Right ventricle myocardium inferior (tissue), 1 donor: ENCODE measurements at regions not wholly inside any gene's neighbourhood (a gene's known extent, or its start where the extent isn't known, plus 50 kb on each side); places are given as distances from the start of the nearest gene placed in this dataset.
"Not testable (repeated sequence)": the region's sequence is repeated elsewhere in the genome, so short reads cannot be mapped to it uniquely, and the experiment has no call there.

Source experiments
- ATAC-seq: fragments of 200-7000 bp; cut with Tn5 transposase; one replicate; pipeline ENCODE4 v1.9.1; 2020; ENCODE audit warnings: mild to moderate bottlenecking, moderate library complexity
- DNase-seq: peaks from one replicate; pipeline ENCODE4 v3.0.0; 2021; ENCODE audit errors: missing footprints
- intact Hi-C: fragments of 100-400 bp; cut with DNase I; formaldehyde crosslinking; loops from one replicate; pipeline ENCODE4 v1.11.0; 2022
- donor health status: DM: no; HTN: yes; CAD: no; lungs with severe emphysema.

DNA sequence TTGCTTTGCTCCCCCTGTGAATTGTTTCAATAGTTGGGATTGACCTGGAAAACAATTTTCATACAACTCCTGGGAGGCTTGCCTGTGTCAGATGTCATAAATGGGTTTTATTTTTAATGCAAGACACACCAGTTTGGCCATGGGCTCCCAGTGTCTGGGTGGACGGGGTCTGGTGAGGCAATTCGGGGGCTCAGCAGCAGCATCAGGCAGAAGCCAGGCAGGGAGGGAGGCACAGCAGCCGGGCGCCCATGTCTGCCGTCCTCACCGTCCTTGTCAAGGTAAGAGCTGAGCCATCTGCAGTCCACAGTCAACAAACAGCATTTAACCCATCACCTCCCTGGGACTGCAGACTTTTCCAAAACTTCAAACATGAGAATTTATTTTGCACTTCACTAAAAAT is 150.6 kb downstream of the NPIPB11 start:
- not testable (repeated sequence) for DNase-seq, ATAC-seq
- intact Hi-C loops, result loop anchor here (5.0 kb wide), 1 partner anchor 139 kb away; no protein-coding TSS in a partner anchor

DNA sequence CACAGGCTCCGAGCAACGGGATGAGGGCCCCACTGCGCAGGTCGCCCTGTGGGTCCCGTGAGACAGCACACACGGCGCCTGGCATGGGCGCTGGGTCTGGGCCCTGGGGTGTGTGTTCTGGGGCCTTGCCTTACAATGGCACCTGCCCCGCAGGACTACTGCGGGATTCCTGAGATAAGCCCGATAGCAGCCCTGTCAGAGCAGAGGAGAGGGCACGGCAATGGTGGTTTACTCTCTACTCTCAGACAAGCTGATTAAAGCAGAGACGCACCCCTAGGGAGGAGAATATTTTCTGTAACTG is 151.1 kb downstream of the NPIPB11 start:
- not testable (repeated sequence) for DNase-seq

DNA sequence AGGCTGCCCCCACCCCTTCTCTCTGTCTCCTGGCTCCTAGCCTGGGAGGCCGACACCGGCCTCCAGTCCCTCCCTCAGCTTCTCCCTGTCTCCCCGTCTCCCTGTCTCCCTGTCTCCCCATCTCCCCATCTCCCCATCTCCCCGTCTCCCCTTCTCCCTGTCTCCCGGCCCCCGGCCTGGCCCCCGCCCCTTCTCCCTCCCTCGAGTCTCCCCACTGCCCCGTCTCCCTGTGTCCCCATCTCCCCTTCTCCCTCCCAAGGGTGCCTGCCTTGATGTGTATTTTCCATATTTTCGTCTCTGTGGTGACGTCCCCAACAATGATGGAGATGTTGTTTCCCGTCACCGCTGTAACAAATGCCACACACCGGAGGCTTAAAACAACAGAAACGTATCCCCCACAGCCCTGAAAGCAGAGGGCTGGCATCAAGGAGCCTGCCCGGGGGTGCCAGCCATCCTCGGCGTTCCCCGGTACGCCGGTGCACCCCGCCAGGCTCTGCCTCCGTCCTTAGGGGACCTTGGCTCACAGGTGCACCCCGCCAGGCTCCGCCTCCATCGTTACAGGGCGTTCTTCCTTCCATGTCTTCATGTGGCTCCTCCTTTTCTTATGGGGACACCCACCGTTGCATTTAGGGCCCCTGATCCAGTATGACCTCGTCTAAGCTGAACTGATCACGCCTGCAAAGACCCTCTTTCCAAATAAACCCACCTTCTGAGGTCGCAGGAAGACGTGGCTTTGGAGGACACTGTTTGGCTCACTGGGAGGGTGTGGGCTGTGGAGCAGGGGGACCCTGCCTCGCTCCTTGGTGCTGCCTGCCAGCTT is 151.6 kb downstream of the NPIPB11 start:
- ATAC-seq (no peak), DNase-seq (no peak)
- intact Hi-C loops, result loop anchor here (5.0 kb wide), 1 partner anchor 138 kb away; no protein-coding TSS in a partner anchor

More for the DNA sequence above, 151.1 kb downstream of the NPIPB11 start:
- ATAC-seq, result not testable (repeated sequence)
- intact Hi-C loops, result loop anchor here (5.0 kb wide), 1 partner anchor 138 kb away; no protein-coding TSS in a partner anchor

DNA sequence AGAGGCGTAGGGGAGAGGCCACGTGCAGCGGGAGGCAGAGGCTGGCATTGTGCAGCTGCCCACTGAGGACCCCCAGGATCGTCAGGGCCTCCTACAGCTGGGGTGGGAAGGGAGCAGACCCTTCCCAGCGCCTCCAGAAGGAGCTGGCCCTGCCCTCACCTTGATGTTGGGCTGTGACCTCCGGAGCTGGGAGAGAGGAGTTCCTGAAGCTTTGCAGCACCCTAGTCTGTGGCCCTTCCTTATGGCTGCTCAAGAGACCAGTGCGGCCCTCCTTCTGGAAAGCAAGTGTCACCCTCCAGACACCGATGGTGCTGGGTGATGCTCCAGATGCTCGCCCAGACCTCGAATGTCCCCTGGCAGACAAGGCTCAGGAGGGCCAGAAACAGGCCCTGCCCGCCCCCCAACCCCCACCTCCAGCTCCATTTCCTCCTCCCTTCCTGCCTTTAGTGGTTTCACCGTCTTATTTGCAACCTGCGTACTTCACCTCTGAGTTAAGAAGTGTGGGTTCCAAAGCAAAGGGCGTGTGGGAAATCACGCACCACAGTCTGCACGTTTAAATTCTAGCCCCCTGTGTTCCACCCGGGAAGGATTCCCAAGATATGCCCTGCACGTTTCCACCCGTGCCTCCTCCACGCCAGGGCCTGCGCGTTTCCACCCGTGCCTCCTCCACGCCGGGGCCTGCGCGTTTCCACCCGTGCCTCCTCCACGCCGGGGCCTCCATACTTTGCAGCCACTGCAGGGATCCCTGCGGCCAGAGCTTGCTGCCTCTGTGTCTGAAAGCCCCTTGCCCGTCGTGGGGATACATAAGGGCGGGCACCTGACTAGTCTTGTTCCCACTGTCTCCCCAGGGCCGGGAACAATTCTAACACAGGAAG is 152.6 kb downstream of the NPIPB11 start:
- DNase-seq, ATAC-seq, intact Hi-C loops: not testable (repeated sequence)

DNA sequence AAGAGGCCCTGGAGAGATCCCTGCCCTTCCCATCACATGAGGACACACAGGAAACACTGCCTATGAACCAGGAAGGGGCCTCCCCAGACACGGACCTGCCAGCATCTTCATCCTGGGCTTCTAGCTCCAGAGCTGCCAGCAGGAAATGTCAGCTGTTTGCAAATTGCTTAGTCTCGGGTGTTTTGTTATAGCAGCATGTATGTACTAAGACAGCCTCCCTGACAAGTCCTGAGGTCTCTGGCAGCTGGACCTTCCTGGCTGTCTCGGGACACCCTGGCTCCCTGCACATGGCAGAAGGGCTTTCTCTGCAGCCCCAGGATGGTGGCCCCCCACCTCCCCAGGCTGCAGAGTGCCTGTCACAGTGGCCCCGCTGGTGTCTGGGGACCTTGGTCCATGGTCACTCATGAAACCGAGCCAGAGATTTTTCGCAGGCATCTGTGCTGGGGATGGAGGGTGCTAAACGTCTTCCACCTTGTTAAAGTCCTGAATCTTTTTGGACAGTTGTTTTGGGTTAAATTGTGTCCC is 153.4 kb downstream of the NPIPB11 start:
- intact Hi-C loops, ATAC-seq, DNase-seq: not testable (repeated sequence)

DNA sequence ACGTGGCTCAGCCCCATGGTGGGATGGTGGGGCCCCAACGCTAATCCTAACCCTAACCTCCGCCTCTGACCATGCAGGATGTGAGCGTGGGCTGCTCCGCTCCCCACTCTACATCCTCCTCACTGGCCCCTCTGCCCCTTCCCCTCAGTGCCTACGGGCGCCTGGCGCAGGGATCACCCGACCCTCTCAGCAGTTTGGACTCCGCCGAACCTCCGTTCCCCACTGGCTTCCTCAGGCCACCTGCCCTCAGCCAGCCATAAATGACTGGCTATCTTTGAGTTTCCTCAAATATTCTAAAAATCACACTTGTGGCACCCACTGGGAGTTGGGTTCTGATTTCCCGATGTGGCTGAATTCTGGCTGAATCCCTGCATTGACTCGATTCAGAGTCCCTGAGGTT is 154.2 kb downstream of the NPIPB11 start:
- ATAC-seq, intact Hi-C loops, DNase-seq: not testable (repeated sequence)

DNA sequence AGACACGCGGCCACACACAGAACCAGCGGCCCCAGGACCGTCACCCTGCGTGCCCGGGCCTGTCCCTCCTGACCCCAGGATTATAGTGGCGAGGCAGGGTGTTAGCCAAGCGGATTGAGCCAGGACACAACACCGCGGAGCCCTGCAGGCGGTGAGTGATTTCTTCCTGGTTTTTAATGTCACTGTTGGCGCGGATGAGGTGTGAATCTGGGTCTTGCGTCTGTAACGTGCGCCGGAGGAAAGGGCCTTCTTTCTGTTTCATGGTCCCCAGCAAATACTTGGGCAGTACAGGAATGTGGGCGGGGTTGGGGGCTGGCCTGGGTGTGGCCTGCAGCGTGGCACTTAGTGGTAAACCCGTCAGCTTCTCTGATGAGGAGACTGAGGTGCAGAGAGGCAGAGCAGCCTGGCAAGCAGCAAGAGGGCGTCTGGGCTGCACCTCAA is 154.9 kb downstream of the NPIPB11 start:
- intact Hi-C loops, DNase-seq, ATAC-seq: not testable (repeated sequence)

DNA sequence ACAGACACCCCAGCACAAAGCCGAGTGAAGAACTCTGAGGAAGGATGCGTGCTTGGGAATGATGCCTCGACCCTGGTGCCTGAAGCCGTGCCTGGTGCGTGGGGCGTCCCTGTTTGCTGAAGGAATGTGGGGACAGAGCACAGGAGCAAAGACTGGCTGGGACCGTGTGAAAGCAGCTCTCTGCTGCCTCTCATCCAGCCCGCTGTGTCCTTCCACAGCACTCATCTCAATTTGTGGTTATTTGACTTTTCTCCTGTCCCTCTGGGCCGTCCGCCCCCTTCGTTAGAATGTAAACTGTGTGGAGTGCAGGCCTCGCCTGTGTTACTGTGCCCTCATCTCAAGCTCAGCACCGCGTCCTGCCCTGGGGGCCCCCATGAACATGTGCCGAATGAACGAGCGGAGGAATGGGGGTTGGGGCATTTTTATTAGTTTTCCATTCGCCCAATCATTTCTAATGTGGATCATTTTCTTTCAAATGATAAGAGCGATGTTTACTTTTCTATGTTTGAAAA is 155.5 kb downstream of the NPIPB11 start:
- intact Hi-C loops, DNase-seq, ATAC-seq: not testable (repeated sequence)

DNA sequence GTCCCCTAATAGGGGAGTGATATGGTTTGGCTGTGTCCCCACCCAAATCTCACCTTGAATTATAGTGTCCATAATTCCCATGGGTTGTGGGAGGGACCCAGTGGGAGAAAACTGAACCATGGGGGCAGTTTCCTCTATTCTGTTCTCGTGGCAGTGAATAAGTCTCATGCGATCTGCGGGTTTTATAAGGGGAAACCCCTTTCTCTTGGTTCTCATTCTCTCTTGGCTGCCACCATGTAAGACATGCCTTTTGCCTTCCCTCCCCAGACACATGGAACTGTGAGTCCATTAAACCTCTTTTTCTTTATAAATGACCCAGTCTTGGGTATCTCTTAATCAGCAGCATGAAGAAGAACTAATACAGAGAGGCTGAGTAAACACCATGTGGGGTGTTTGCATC is 156.0 kb downstream of the NPIPB11 start:
- intact Hi-C loops, DNase-seq, ATAC-seq: not testable (repeated sequence)

DNA sequence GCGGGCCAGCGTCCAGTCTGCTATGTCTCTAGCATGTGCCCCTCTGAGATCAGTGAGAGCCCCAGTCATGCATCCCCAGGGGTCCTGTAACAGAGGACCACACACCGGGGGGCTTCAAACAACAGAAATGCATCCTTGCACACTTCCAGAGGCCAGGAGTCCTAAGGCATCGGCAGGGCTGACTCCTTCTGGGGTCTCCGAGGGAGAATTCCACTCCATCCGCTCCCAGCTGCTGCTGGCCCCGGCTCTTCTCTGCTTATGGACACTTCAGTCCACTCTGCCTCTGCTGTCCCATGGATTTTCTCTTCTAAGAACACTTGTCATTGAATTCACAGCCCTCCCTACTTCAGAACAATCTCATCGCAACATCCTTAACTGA is 157.6 kb downstream of the NPIPB11 start:
- DNase-seq, intact Hi-C loops: not testable (repeated sequence)
- peak; percentile 25 for ATAC-seq

DNA sequence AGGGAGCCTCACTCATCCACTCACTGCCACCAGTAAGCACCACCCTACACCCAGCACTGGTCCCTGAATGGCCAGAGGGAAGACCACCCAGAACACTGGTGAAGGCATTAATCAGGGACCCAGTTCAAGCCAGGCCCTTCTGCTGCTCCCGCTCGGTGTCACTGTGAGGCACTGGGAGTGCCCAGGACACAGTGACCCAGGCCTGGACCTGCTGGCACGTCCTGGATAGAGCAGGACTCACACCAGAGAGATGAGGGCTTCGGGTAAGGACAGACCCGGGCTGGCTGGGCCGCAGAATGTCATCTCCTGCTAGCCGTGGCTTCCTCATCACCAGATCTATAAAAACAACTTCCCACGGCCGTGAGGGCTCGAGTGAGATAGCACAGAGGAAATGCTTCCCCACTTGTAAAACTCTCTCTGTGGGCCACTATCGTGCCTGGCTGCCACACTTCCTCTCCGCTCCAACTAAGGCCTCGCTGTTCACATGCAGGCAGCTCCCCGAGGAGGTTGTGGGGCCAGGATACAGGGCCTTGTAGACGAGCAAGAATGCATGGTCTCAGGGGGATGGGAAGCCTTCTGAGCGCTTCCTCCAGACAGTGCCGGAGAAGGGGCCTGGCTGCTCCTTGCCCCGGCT is 158.1 kb downstream of the NPIPB11 start:
- intact Hi-C loops, DNase-seq: not testable (repeated sequence)
- peak; percentile 83 for ATAC-seq

DNA sequence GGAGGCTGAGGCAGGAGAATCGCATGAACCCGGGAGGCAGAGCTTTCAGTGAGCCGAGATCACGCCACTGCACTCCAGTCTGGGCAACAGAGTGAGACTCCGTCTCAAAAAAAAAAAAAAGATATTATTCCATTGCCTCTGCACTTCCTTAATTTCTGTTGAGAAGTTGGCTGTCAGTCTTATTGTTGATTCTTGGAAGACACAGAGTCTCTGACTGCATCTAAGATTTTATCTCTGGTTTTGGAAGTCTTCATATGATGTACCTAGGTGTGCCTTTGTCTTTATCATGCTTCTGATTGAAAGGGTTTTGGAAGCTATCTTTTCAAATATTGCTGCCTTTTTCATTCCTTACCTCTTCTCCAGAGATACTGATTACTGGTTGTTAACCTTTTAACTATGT is 160.4 kb downstream of the NPIPB11 start:
- DNase-seq, ATAC-seq, intact Hi-C loops: not testable (repeated sequence)

DNA sequence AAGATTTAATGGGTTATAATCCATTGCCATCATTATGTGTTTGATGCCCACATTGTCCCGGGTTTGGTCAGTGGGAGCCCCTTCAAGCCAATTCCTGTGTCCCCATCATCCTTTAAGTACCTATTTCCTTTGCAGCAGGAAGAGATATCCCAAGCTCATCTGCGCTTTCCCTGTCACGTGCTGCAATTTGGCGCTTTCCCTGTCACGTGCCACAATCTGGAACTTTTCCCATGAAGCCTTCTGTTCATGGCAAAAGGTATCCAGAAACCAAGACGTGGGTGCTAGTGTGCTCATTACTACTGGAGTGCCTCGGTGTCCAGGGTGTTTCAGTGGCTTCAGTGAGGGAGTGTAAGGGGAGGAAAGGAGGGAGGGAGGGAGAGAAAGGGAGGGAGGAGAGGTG is 168.5 kb downstream of the NPIPB11 start:
- intact Hi-C loops, result no loop called here
- DNase-seq, result no peak
- ATAC-seq, result no peak

DNA sequence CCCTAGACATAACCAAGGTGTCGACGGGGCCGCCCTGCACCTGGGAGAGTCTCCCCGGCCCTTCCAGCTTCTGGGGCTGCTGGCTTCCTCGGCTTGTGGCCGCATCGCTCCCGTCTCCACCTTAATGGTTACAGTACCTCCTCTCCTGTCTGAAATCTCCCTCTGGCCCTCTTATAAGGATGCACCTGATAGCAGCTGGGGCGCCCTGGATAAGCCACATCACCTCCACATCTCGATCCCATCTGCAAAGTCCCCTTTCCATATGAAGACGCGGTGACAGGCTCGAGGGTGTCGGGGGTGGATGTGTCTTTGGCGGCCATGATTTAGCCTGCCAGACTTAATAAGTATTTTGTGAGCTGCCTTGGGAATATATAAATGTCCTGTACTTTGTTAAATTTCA is 169.0 kb downstream of the NPIPB11 start:
- ATAC-seq, intact Hi-C loops, DNase-seq: not testable (repeated sequence)

DNA sequence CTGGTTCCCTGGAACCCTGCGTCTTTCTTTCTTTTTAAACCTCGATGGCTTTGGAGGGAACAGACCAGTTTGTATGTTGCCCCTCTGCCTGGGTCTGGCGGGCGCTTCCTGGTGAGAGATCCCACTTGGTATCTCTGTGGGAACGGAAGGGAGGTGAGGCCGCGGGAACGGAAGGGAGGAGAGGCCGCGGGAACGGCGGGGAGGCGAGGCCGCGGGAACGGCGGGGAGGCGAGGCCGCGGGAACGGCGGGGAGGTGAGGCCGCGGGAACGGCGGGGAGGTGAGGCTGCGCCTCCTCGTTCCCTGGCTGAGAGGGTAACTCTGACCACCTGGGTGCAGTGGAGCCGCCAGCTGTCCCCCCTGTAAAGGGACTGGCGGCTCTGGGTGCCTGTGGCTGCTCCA is 169.5 kb downstream of the NPIPB11 start:
- DNase-seq, intact Hi-C loops, ATAC-seq: not testable (repeated sequence)

DNA sequence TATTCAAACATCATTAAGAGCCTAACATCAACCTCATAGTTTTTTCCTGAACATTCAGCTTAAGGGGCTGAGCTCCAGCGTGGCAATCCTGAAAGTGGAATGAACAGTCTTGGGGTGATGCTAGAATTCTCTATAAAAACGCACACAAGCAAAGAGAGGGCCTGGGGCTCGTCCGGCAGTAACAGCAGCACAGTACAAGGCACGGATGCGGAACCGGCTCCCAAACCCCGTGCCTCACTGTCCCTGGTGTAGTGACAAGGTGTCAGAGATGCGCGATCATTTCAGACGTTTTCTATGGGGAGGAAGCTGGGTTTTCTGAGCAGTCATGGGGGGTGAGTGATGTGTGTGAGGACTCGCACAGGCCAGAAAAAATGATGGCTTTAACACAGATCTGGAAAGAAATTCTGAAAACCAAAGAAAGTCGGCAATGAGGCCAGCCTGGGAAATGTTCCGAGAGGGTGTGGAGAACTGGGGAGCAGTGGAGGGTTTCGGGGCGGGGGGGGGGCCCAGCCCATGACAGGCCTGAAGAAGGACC is 170.6 kb downstream of the NPIPB11 start:
- DNase-seq, intact Hi-C loops, ATAC-seq: not testable (repeated sequence)

DNA sequence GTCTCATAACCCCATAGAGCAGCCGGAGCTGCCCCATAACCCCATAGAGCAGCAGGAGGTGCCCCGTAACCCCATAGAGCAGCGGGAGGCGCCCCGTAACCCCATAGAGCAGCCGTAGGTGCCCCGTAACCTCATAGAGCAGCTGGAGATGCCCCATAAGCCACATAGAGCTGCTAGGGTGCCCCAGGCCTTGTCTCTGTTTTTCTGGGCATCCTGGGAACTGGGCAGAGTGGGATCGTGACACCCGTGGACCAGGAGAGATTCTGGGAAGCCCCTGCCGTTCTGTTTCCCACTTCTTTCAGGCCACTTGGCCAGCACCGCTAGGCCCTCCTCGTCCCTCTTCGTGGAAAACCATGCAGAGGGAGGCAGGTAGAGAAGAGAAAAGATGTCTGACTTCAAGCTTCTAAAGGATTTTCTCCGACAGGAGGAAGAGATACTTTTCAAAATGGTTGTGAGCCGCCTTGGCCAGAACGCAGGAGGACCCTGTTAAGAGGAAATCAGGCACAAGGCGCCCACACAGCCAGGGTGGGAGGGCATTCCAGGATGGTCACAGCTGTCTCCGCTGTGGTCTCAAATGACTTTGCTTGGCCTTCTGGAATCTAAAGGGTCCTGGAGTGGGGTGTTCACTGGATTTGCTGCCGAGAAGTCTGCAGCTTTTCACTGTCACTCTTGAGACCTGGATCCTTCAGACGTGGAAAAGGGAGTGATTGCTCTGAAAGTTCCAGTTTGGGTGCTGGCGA is 171.8 kb downstream of the NPIPB11 start:
- ATAC-seq, DNase-seq, intact Hi-C loops: not testable (repeated sequence)
